Heart left ventricle (tissue), 16 donors: ENCODE measurements at regions not wholly inside any gene's neighbourhood (a gene's known extent, or its start where the extent isn't known, plus 50 kb on each side); places are given as distances from the start of the nearest gene placed in this dataset.

ENCODE experiments used
- ATAC-seq, 4 donors: fragments of 200-7000 bp; cut with Tn5 transposase; one replicate each; pipeline ENCODE4 v1.9.1; 2020 to 2022; ENCODE audit warnings: moderate library complexity in 4 of 4, mild to moderate bottlenecking in 3 of 4, moderate number of reproducible peaks in 1 of 4
- DNase-seq, 5 donors: peaks; one replicate each; pipeline ENCODE4 v3.0.0-alpha.2; 2020
- H3K27ac ChIP-seq, 12 donors: fragments of 200-600 bp; sonication (generic) in 4 of 12; one replicate each; pipeline versions ENCODE4 v1.5.0 to v1.8.0; 2016 to 2022; ENCODE audit warnings: mild to moderate bottlenecking in 2 of 12
- H3K27me3 ChIP-seq, 9 donors: fragments of 200-600 bp; sonication (generic) in 2 of 9; one replicate each; pipeline versions ENCODE4 v1.5.1 to v1.8.0; 2016 to 2022; ENCODE audit warnings: mild to moderate bottlenecking in 3 of 9
- H3K36me3 ChIP-seq, 9 donors: fragments of 200-600 bp; sonication (generic) in 2 of 9; one replicate each; pipeline versions ENCODE4 v1.5.0 to v1.8.0; 2018 to 2022; ENCODE audit warnings: mild to moderate bottlenecking in 2 of 9
- H3K4me1 ChIP-seq, 12 donors: fragments of 200-600 bp; sonication (generic) in 4 of 12; one replicate each; pipeline versions ENCODE4 v1.5.0 to v1.8.0; 2016 to 2022; ENCODE audit warnings: mild to moderate bottlenecking in 3 of 12
- H3K4me3 ChIP-seq, 12 donors: fragments of 200-600 bp; sonication (generic) in 4 of 12; one replicate each; pipeline versions ENCODE4 v1.5.0 to v1.8.0; 2017 to 2022; ENCODE audit warnings: mild to moderate bottlenecking in 9 of 12, moderate library complexity in 4 of 12
- H3K9me3 ChIP-seq, 12 donors: fragments of 200-600 bp; sonication (generic) in 4 of 12; one replicate each; pipeline versions ENCODE4 v1.5.0 to v1.8.0; 2016 to 2022; ENCODE audit warnings: mild to moderate bottlenecking in 1 of 12
- POLR2A ChIP-seq, 2 donors: fragments of 450-650 bp; IDR thresholded peaks; one replicate each; pipeline ENCODE4 v1.6.1; 2017; ENCODE audit warnings: antibody characterized with exemption in 2 of 2, mild to moderate bottlenecking in 2 of 2, moderate library complexity in 2 of 2
- WGBS, 4 donors: extraction: QIAGEN DNeasy Blood & Tissue Kit in 2 of 4; methylation state at CpG; one replicate each; pipeline versions ENCODE4 v1.1.5 to v1.1.7; 2013 to 2018; 5-methylcytosine and 5-hydroxymethylcytosine counted together
- intact Hi-C, 10 donors: fragments of 100-400 bp; cut with DNase I; formaldehyde crosslinking; loops; one replicate each; pipeline versions ENCODE4 v1.11.1 to v1.14.2; 2022
- TF ChIP-seq, protein P1 (sequence below), 12 donors: fragments of 200-600 bp; sonication (generic) in 4 of 12; IDR thresholded peaks; one replicate each; pipeline versions ENCODE4 v1.5.0 to v1.8.0; 2018 to 2022; ENCODE audit warnings: antibody characterized with exemption in 12 of 12, mild to moderate bottlenecking in 5 of 12
- donor health status: ischemic (EF 13 %, LVEDD 7.1; RV severe dilation, severe dysfunction).
- donor health status: healthy with polysubstance abuse.
- donor health status: DM: no; HTN: yes; CAD: no.
- donor health status: DM: no; HTN: no; CAD: no.
- donor health status: ischemic (EF 25% LVEDD 6.9; RV normal size, moderate dysfunction).
- donor health status: ischemic (EF 25% LVEDD 5.7; RV mildly dilated, moderate dysfunction).
- donor health status: healthy.
- donor health status: DM: yes; HTN: yes; CAD: no.
- donor health status: ischemic (EF 35%, LVEDD 5.7; RV mildly dilated, moderate dysfunction).
- donor health status: nonischemic (EF 11% LVEDD 7.7; RV severe dilation, severe dysfunction).
- donor health status: DM: yes; HTN: yes; CAD: no.
- donor health status: PGD.
- donor health status: ischemic (EF 29% LVEDD 5.4; RV normal size, mild dysfunction).
- donor health status: nonischemic (EF 23%, LVEDD 6.1; RV moderate dilation, normal function).

DNA sequence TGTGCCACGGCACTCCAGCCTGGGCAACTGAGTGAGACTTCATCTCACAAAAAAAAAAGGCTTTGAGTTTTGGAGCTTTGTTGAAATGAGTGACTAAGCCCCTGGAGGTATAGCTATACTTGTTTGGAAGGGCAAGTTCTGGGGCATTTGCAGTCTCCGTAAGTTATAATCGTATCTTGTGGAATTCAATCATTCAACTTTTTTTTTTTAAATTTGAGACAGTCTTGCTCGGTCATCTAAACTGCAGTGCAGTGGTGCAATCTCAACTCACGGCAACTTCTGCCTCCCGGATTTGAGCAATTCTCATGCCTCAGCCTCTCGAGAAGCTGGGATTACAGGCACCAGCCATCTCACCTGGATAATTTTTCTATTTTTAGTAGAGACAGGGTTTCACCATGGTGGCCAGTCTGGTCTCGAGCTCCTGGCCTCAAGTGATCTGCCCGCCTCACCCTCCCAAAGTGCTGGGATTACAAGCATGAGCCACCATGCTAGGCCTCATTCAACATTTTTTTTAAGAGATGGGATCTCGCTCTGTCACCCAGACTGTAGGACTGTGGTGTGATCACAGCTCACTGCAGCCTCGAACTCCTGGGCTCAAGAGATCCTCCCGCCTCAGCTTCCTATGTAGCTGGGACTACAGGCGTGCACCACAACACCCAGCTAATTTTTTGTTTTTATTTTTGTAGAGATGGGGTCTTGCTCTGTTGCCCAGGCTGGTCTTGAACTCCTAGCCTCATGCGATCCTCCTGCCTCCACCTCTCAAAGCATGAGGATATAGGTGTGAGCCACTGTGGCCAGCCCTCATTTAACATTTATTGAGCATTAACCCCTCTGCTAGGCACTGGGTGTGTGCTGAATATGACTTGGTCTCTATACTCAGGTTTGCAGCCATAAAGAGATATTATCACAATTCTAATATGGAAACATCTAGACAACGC lies 133.7 kb upstream of the MAP1LC3B2 start:
- intact Hi-C loops, result no loop called here
- no peak overlapping the region for H3K4me3 ChIP-seq
- DNase-seq (no peak), ATAC-seq (no peak)
- WGBS, 4 donors, result 92 to 97% (median 96%) methylated on average over 15 of the region's 15 CpGs
- TF ChIP-seq, protein P1, sequence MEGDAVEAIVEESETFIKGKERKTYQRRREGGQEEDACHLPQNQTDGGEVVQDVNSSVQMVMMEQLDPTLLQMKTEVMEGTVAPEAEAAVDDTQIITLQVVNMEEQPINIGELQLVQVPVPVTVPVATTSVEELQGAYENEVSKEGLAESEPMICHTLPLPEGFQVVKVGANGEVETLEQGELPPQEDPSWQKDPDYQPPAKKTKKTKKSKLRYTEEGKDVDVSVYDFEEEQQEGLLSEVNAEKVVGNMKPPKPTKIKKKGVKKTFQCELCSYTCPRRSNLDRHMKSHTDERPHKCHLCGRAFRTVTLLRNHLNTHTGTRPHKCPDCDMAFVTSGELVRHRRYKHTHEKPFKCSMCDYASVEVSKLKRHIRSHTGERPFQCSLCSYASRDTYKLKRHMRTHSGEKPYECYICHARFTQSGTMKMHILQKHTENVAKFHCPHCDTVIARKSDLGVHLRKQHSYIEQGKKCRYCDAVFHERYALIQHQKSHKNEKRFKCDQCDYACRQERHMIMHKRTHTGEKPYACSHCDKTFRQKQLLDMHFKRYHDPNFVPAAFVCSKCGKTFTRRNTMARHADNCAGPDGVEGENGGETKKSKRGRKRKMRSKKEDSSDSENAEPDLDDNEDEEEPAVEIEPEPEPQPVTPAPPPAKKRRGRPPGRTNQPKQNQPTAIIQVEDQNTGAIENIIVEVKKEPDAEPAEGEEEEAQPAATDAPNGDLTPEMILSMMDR (IDR thresholded peaks at IDR 0.05), result no peak
- TF ChIP-seq POLR2A (IDR thresholded peaks at IDR 0.05), result no peak
- H3K27me3 ChIP-seq, result no peaks in the 10 kb centered on the region
- peaks cover 0 to 8% (median 0%) of the 10 kb centered on the region in 12 donors for H3K4me1 ChIP-seq
- peaks cover 0 to 8% (median 0%) of the 10 kb centered on the region in 12 donors for H3K9me3 ChIP-seq
- no peaks in the 10 kb centered on the region for H3K36me3 ChIP-seq
- H3K27ac ChIP-seq, result peak overlapping the region in 1 of 12 donors; percentile 5

DNA sequence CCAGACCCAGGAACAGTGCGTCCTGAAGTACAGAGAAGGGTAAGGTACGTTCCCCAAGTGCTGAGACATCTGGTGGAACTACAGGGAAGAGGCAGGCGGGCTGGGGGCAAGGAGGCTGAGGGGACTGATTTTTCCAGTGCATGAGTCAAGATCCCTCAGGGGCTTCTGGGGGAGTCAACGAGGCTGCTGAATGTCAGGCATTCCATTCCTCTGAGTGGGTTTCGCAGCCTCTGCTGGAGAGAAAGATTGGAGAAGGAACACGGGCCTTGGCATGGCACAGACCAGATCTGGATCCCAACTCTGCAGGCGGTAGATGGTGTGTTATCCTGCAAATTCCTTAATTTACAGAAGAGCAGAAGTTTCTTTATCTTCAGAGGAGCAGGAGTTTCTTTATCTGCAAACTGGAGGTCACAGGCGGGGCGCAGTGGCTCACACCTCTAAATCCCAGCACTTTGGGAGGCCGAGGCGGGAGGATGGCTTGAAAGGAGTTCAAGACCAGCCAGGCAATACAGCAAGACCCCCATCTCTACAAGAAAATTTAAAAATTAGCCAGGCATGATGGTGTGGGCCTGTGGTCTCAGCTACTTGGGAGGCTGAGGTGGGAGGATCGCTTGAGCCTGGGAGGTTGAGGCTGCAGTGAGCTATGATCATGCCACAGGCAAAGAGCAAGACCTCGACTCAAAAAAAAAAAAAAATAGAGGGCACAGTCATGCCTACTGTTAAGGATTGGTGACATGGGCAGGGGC lies 132.6 kb upstream of the MAP1LC3B2 start:
- H3K36me3 ChIP-seq, result no peaks in the 10 kb centered on the region
- intact Hi-C loops, result no loop called here
- TF ChIP-seq, protein P1 (IDR thresholded peaks at IDR 0.05), result peak in 5 of 12 donors; percentile 12 to 39 (median 14)
- TF ChIP-seq POLR2A (IDR thresholded peaks at IDR 0.05), result no peak
- no peaks in the 10 kb centered on the region for H3K27me3 ChIP-seq
- peak overlapping the region in 1 of 12 donors; percentile 5 for H3K27ac ChIP-seq
- peak; percentile 70 to 91 (median 85) for ATAC-seq
- H3K4me3 ChIP-seq, result no peak overlapping the region
- peaks cover 0 to 9% (median 0%) of the 10 kb centered on the region in 12 donors for H3K4me1 ChIP-seq
- WGBS, 4 donors, result 70 to 76% (median 70%) methylated on average over 13 of the region's 13 CpGs
- DNase-seq, result peak in 4 of 5 donors; percentile 44 to 74 (median 55)
- peaks cover 0 to 7% (median 0%) of the 10 kb centered on the region in 12 donors for H3K9me3 ChIP-seq

DNA sequence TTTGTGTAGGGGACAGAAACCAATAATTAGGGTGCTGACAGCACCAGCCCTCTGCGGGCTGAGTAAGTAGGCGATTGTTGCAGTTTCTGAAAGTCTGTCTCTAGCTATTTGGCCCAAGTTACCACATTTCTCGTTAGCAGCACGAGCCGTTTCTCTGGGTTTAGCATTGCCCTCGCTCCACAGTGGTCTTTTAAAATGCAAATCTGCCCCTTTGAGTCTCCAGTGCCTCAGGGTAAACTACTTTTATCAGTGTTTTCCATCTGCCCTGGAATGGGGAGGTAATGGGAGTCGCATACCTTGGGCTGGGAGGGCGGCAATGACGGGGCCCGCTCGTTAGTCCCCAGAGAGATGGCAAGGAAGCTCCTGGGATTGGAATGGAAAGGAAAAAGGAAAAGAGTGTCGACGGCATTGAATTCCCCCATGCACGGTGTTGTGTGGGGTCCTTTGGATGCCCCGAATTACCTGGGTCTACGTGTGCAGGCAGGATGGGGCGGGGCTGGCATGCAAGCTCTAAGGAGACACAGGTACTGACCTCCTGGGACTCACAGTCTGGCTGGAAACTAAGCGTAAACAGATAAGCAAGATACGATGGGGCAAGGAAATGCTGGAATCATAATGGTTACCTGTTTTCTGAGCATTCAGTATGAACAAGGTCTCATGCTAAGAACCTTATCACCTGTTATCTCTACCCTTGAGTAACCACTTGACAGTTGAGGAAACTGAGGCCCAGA lies 131.8 kb upstream of the MAP1LC3B2 start:
- intact Hi-C loops, result no loop called here
- no peak overlapping the region for H3K4me3 ChIP-seq
- peaks cover 0 to 13% (median 0%) of the 10 kb centered on the region in 12 donors for H3K4me1 ChIP-seq
- no peak for ATAC-seq
- no peak for DNase-seq
- no peaks in the 10 kb centered on the region for H3K36me3 ChIP-seq
- WGBS, 4 donors, result 52 to 61% (median 57%) methylated on average over 19 of the region's 19 CpGs
- TF ChIP-seq, protein P1 (IDR thresholded peaks at IDR 0.05), result no peak
- no peaks in the 10 kb centered on the region for H3K27me3 ChIP-seq
- no peak overlapping the region for H3K27ac ChIP-seq
- peaks cover 0 to 9% (median 0%) of the 10 kb centered on the region in 12 donors for H3K9me3 ChIP-seq
